ENCODE measurements at regions not wholly inside any gene's neighbourhood (a gene's known extent, or its start where the extent isn't known, plus 50 kb on each side); places are given as distances from the start of the nearest gene placed in this dataset.

GRCh38 chr7:46850563-46851330 is 731.2 kb downstream of the TNS3 start:
- Histone ChIP-seq H3K36me3 (no peaks in the 10 kb centered on the region), H3K27ac (no peak overlapping the region), H3K27me3 (replicated peaks; ENCODE audit: insufficient read depth) (no peaks in the 10 kb centered on the region), H3K4me1 (replicated peaks) (no peaks in the 10 kb centered on the region), H3K9me3 (no peaks in the 10 kb centered on the region), H3K4me3 (no peak overlapping the region)
- DNase-seq (ENCODE audit: low spot score), result no peak
- 90% methylated on average over 10 of the region's 10 CpGs for WGBS
- intact Hi-C loops (cut with DNase I), result no loop called here
- TF ChIP-seq CTCF (IDR thresholded peaks at IDR 0.05), result no peak
- no peak for TF ChIP-seq POLR2AphosphoS5 (IDR thresholded peaks at IDR 0.05)
- no peak for TF ChIP-seq POLR2A (IDR thresholded peaks at IDR 0.05)

- Histone ChIP-seq H3K27ac (no peak overlapping the region), H3K4me3 (no peak overlapping the region), H3K9me3 (no peaks in the 10 kb centered on the region), H3K36me3 (no peaks in the 10 kb centered on the region), H3K4me1 (replicated peaks) (no peaks in the 10 kb centered on the region), H3K27me3 (replicated peaks; ENCODE audit: insufficient read depth) (no peaks in the 10 kb centered on the region)
- 73% methylated on average over 2 of the region's 2 CpGs for WGBS
- no peak for TF ChIP-seq POLR2A (IDR thresholded peaks at IDR 0.05)
- no peak for TF ChIP-seq POLR2AphosphoS5 (IDR thresholded peaks at IDR 0.05)
- TF ChIP-seq CTCF (IDR thresholded peaks at IDR 0.05), result no peak
- intact Hi-C loops (cut with DNase I), result no loop called here
- DNase-seq (ENCODE audit: low spot score), result no peak
Measured at GRCh38 chr7:46848944-46849343, 733.0 kb downstream of the TNS3 start.

GRCh38 chr7:46848311-46848710 is 733.6 kb downstream of the TNS3 start:
- intact Hi-C loops (cut with DNase I), result no loop called here
- H3K4me3 ChIP-seq, result no peak overlapping the region
- H3K4me1 ChIP-seq (replicated peaks), result no peaks in the 10 kb centered on the region
- H3K9me3 ChIP-seq, result no peaks in the 10 kb centered on the region
- 76% methylated on average over 1 of the region's 1 CpG for WGBS
- H3K27ac ChIP-seq, result no peak overlapping the region
- DNase-seq (ENCODE audit: low spot score), result no peak
- H3K27me3 ChIP-seq (replicated peaks; ENCODE audit: insufficient read depth), result no peaks in the 10 kb centered on the region
- H3K36me3 ChIP-seq, result no peaks in the 10 kb centered on the region
- no peak for TF ChIP-seq POLR2A (IDR thresholded peaks at IDR 0.05)
- no peak for TF ChIP-seq CTCF (IDR thresholded peaks at IDR 0.05)
- TF ChIP-seq POLR2AphosphoS5 (IDR thresholded peaks at IDR 0.05), result no peak

- Histone ChIP-seq H3K4me1 (replicated peaks) (no peaks in the 10 kb centered on the region), H3K27me3 (replicated peaks; ENCODE audit: insufficient read depth) (no peaks in the 10 kb centered on the region), H3K27ac (no peak overlapping the region), H3K9me3 (no peaks in the 10 kb centered on the region), H3K4me3 (no peak overlapping the region), H3K36me3 (no peaks in the 10 kb centered on the region)
- DNase-seq (ENCODE audit: low spot score), result no peak
- TF ChIP-seq POLR2AphosphoS5 (IDR thresholded peaks at IDR 0.05) (no peak), CTCF (IDR thresholded peaks at IDR 0.05) (no peak), POLR2A (IDR thresholded peaks at IDR 0.05) (no peak)
- intact Hi-C loops (cut with DNase I), result no loop called here
- 93% methylated on average over 3 of the region's 3 CpGs for WGBS
Measured at GRCh38 chr7:46847126-46847525, 734.8 kb downstream of the TNS3 start.

- Histone ChIP-seq H3K4me1 (replicated peaks) (no peaks in the 10 kb centered on the region), H3K36me3 (no peaks in the 10 kb centered on the region), H3K27me3 (replicated peaks; ENCODE audit: insufficient read depth) (no peaks in the 10 kb centered on the region), H3K4me3 (no peak overlapping the region), H3K27ac (no peak overlapping the region), H3K9me3 (no peaks in the 10 kb centered on the region)
- 79% methylated on average over 3 of the region's 3 CpGs for WGBS
- no peak for TF ChIP-seq POLR2AphosphoS5 (IDR thresholded peaks at IDR 0.05)
- no peak for TF ChIP-seq CTCF (IDR thresholded peaks at IDR 0.05)
- TF ChIP-seq POLR2A (IDR thresholded peaks at IDR 0.05), result no peak
- intact Hi-C loops (cut with DNase I), result no loop called here
- DNase-seq (ENCODE audit: low spot score), result no peak
Measured at GRCh38 chr7:46844486-46844885, 737.4 kb downstream of the TNS3 start.
